ENCODE measurements at regions not wholly inside any gene's neighbourhood (a gene's known extent, or its start where the extent isn't known, plus 50 kb on each side); places are given as distances from the start of the nearest gene placed in this dataset.

DNA sequence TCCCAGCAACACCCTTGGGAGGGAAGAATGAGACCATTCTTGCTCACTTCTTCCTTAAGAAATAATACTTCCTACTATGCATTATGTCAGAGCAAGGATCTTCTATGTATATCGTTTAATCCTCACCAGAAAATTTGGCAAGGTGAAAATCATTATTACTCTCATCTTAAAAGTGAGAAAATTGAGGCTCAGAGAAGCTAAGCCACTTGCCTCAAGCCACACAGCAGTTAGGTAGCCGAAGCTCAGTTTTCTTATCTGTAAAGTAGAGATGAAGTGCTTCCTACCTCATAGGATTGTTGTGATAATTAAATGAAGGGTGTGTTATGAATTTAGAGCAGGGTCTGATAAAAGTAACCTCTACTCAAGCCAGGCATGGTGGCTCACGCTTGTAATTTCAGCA, 368.9 kb upstream of the ASIC2 start:
- TF ChIP-seq, protein P1, sequence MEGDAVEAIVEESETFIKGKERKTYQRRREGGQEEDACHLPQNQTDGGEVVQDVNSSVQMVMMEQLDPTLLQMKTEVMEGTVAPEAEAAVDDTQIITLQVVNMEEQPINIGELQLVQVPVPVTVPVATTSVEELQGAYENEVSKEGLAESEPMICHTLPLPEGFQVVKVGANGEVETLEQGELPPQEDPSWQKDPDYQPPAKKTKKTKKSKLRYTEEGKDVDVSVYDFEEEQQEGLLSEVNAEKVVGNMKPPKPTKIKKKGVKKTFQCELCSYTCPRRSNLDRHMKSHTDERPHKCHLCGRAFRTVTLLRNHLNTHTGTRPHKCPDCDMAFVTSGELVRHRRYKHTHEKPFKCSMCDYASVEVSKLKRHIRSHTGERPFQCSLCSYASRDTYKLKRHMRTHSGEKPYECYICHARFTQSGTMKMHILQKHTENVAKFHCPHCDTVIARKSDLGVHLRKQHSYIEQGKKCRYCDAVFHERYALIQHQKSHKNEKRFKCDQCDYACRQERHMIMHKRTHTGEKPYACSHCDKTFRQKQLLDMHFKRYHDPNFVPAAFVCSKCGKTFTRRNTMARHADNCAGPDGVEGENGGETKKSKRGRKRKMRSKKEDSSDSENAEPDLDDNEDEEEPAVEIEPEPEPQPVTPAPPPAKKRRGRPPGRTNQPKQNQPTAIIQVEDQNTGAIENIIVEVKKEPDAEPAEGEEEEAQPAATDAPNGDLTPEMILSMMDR (IDR thresholded peaks at IDR 0.05; ENCODE audit: low read depth, low read length, missing control alignments): no peak
- no peak overlapping the region for H3K4me3 ChIP-seq (ENCODE audit: low read depth, low read length)
- no peak for DNase-seq (ENCODE audit: low read depth)

- TF ChIP-seq, protein P1 (IDR thresholded peaks at IDR 0.05; ENCODE audit: low read depth, low read length, missing control alignments): no peak
- DNase-seq (ENCODE audit: low read depth): no peak
- no peak overlapping the region for H3K4me3 ChIP-seq (ENCODE audit: low read depth, low read length)
These were observed 371.2 kb upstream of the ASIC2 start for GRCh38 chr17:33664116-33664840.

GRCh38 chr17:33667052-33667509, 374.0 kb upstream of the ASIC2 start:
- no peak overlapping the region; the same call in none of the 2 replicates for H3K4me3 ChIP-seq (ENCODE audit: low read depth, low read length)
- TF ChIP-seq, protein P1 (IDR thresholded peaks at IDR 0.05; ENCODE audit: low read depth, low read length, missing control alignments): no peak
- DNase-seq (ENCODE audit: low read depth): peak; percentile 62

DNA sequence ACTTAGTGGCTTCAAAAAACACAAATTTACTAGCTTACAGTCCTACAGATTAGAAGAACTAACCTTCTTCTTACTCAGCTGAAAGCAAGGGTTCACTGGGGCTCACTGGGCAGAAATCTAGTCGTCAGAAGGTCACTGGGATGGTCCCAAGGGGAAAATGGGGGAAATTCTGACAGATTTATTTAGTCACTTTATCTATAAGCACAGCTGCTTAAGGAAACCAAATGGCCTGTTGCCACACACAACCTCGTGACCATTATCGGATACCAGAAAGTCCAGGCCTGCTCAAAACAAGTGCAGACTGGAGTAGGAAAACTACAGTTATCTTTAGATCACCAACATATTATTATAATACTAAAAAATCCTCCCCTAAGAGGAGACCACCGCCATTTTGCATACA, 374.6 kb upstream of the ASIC2 start:
- TF ChIP-seq, protein P1 (IDR thresholded peaks at IDR 0.05; ENCODE audit: low read depth, low read length, missing control alignments): no peak
- H3K4me3 ChIP-seq (ENCODE audit: low read depth, low read length): no peak overlapping the region; the same call in 1 of the 2 replicates
- no peak for DNase-seq (ENCODE audit: low read depth)

DNA sequence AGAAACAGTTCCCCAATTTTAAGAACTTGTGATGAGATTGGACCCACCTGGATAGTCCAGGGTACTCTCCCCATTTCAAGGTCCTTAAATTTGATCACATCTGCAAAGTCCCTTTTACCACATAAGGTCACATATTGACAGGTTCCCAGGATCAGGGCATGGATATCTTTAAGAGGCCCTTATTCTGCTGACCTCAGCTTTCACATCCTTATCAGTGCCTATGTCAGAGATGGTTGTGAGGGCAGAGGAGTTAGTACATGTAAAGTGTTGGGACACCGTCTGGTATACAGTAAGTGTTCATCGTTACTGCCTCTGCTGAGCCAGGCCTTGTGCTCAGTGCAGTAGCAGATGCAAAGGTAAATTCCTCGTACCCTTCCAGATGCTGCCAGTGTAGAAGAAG, 375.4 kb upstream of the ASIC2 start:
- TF ChIP-seq, protein P1 (IDR thresholded peaks at IDR 0.05; ENCODE audit: low read depth, low read length, missing control alignments): no peak
- DNase-seq (ENCODE audit: low read depth): no peak
- no peak overlapping the region for H3K4me3 ChIP-seq (ENCODE audit: low read depth, low read length)

DNA sequence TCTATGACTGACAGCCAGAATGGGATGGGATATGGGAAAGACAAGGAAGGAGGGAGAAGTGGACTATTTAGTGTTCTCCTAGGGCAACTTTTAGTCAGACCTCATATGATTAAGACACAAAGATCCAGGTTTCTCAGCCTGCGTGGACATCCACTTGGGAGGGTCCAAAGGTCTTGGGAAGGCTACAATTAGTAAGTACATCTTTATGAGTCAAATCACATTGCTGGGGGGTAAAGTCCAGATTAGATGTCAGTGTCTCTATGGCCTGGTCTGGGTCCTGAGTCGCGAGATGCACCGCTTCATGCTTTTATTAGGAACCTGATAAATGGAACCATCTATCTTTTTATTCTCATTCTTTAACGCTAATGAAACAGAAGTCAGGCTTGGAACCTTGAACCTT, 378.4 kb upstream of the ASIC2 start:
- DNase-seq (ENCODE audit: low read depth): no peak
- TF ChIP-seq, protein P1 (IDR thresholded peaks at IDR 0.05; ENCODE audit: low read depth, low read length, missing control alignments): no peak
- H3K4me3 ChIP-seq (ENCODE audit: low read depth, low read length): no peak overlapping the region

- H3K4me3 ChIP-seq (ENCODE audit: low read depth, low read length): no peak overlapping the region
- TF ChIP-seq, protein P1 (IDR thresholded peaks at IDR 0.05; ENCODE audit: low read depth, low read length, missing control alignments): peak; percentile 83
- peak; percentile 36 for DNase-seq (ENCODE audit: low read depth)
These were observed 381.6 kb upstream of the ASIC2 start for GRCh38 chr17:33674685-33675084.

All from GM12864 (cell line).